C4-2B (cell line): ENCODE measurements at regions not wholly inside any gene's neighbourhood (a gene's known extent, or its start where the extent isn't known, plus 50 kb on each side); places are given as distances from the start of the nearest gene placed in this dataset.

ENCODE experiments used
- ZFX ChIP-seq: fragments of 450-650 bp; IDR thresholded peaks from 2 replicates; pipeline ENCODE4 v1.6.1; 2017
- TF ChIP-seq, protein P1 (sequence below): fragments of 450-650 bp; conservative IDR thresholded peaks from 2 replicates; pipeline ENCODE4 v1.5.1; 2017; ENCODE audit warnings: mild to moderate bottlenecking

DNA sequence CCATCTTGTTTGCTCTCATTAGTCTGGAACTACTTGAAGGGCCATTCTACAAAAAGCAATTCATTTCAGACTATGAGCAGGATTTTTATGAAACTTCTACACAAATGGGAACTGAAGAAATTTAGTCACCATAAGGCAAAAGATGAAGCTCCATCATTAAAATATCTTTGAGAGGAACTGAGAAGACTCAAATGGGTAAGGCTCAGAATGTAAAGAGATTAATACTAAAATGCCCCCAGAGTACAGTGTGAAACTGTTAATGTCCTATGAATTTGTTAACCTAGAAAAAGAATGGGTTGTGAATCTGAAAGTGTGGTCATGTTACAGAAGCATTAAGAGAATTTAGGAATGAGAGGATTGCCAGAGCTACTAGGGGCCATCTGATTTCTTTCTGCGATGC, 77.9 kb upstream of the SLC7A11 start:
- TF ChIP-seq, protein P1, sequence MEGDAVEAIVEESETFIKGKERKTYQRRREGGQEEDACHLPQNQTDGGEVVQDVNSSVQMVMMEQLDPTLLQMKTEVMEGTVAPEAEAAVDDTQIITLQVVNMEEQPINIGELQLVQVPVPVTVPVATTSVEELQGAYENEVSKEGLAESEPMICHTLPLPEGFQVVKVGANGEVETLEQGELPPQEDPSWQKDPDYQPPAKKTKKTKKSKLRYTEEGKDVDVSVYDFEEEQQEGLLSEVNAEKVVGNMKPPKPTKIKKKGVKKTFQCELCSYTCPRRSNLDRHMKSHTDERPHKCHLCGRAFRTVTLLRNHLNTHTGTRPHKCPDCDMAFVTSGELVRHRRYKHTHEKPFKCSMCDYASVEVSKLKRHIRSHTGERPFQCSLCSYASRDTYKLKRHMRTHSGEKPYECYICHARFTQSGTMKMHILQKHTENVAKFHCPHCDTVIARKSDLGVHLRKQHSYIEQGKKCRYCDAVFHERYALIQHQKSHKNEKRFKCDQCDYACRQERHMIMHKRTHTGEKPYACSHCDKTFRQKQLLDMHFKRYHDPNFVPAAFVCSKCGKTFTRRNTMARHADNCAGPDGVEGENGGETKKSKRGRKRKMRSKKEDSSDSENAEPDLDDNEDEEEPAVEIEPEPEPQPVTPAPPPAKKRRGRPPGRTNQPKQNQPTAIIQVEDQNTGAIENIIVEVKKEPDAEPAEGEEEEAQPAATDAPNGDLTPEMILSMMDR, result no peak
- no peak for TF ChIP-seq ZFX
